NCI-H2196 (cell line): ENCODE measurements at regions not wholly inside any gene's neighbourhood (a gene's known extent, or its start where the extent isn't known, plus 50 kb on each side); places are given as distances from the start of the nearest gene placed in this dataset.
"Not testable (repeated sequence)": the region's sequence is repeated elsewhere in the genome, so short reads cannot be mapped to it uniquely, and the experiment has no call there.

Experiments
- DNase-seq: peaks from one replicate; lab custom pipeline; 2025; ENCODE audit not compliant: unreplicated experiment; lab: John Stamatoyannopoulos, UW

DNA sequence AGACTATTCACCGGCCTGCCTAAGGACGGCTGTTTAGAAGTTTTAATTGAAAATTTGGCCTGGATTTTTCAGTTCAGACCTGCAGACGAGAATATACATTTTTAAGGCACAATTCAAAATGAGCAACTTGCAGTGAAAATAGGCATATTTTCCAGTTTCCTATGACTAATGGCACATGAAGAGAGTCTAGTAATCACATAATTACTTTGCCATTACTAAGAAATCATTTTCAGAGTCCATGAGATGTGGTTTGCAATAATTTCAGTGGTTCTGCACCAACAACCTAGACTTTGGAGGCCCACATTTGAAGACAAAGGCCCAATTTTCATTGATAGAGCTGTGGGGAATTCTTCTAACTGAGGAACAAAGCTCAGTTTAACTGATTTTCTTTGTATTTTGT is 205.3 kb downstream of the SOX2 start:
- no peak for DNase-seq

GRCh38 chr3:181919375-181919774 is 207.7 kb downstream of the SOX2 start:
- no peak for DNase-seq

DNA sequence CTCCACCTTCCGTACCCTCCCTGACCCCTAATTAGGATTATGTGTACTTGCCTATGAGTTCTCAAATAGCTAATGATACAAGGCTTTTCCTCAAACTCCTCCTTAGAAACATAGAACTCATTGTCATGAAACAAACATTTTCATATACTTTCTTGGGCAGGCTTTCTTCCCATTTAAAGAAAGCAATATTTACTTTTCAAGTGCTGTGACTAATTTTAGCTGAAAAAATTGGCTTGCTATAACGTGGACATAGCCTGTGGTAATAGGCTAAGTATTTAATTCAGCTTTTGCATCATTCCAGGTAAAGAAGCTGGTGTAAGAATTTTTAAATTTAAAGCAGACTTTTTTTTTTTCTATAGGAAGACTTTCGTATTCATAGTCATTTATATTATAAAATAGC is 208.7 kb downstream of the SOX2 start:
- no peak for DNase-seq

DNA sequence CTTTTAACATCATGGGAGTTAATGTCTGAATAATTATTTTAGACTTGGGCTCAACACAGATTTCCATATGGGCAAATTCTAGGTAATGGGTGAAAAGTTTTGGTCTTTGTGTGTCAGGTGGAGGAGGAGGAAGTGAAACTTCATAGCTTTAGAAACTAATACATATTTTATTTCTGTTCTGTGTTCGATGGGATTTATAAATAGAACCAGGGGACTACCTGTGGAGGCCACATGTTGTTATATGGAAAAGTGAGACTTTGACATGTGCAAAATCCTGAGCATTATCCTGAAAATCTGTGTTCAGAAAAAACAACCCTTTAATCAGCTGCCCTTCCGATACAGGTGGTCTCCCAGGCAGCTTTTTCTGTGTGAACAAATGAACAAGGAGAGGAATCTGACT is 209.5 kb downstream of the SOX2 start:
- no peak for DNase-seq

DNA sequence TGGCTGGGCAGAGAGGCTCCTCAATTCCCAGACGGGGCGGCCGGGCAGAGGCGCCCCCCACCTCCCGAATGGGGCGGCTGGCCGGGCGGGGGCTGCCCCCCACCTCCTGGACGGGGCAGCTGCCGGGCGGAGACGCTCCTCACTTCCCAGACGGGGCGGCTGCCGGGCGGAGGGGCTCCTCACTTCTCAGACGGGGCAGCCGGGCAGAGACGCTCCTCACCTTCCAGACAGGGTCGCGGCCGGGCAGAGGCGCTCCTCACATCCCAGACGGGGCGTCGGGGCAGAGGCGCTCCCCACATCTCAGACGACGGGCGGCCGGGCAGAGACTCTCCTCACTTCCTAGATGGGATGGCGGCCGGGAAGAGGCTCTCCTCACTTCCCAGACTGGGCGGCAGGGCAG is 214.1 kb downstream of the SOX2 start:
- not testable (repeated sequence) for DNase-seq

DNA sequence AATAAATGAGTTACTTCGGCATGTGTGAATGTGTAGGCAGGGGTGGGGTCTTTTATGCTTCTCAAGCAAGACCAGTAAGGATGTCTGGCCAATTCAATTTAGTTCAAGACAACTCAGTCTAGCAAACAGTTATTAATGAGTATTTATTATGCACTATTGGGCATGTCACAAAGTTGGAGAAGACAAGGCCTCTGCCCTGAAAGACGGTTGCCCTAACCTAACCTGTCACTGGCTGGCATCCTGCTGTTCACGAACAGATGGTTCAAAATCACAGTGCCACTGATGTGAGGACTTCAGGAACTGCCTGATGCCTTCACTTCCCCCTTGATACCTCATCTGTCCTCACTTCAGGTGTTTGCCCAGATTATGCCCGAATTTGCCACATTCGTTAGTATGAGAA is 217.8 kb downstream of the SOX2 start:
- DNase-seq = no peak

DNA sequence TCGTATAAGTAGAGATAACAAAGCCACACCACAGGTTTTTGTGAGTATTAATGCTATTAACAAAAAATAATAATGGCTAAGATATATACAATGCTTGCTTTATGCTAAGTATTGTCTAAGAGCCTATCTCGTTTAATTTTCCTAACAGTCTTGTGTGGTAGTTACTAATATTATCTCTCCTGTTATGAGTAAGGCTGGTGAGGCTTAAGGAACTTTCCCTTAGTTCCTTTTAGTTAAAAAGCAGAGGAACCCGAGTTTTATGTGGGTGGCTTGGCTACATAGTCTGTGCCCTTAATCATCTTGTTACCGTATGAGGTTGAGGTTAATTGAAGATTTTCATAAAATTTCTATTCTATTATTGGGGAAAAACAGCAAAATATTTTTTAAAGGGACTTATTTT is 218.4 kb downstream of the SOX2 start:
- DNase-seq = no peak

- no peak for DNase-seq
Measured at GRCh38 chr3:181932039-181932438, 220.3 kb downstream of the SOX2 start.

DNA sequence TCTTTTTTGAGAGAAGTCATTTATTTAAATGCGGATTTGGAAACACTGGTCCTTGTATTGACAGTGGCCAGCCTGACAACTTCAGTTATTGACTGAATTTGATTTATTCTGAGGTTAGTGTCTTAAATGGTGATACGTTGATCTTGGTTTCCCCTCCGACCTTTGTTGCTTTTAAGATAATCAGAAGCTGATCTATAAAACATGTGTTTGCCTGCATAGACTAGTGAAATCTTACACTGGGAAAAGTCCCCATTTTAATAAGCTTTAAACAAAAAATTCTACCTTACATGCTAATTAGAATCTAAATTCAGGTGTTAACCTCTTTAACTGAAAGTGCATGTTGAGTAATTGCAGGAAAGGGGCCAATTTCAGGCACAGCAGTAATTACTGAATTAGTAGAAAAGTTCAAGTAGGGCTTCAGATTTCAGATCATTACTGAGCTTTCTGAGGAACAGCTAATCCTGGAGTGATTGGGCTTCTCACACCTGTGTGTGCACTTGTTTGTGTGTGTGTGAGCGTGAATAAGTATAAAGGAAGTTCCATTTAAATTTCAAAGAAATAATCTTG is 221.4 kb downstream of the SOX2 start:
- DNase-seq = no peak

DNA sequence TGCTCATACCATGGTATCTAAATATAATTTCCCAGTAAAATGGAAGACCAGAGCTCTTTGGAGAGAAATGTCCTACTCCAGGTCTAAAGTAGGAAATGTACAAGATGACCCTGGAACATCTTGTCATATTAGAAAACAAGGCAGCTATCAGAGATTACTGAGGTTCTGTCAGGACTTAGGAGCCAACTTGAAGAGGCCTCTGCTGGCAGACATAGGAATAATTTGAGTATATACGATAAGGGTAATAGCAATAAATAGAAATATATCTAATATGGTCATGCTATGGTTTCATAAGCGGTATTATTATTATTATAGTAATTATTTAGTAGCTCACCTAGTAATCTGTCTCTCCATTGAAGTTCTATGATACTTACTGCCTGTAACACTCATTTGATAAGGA is 224.2 kb downstream of the SOX2 start:
- DNase-seq = no peak

- DNase-seq = no peak
Measured at GRCh38 chr3:181936774-181937173, 225.0 kb downstream of the SOX2 start.

DNA sequence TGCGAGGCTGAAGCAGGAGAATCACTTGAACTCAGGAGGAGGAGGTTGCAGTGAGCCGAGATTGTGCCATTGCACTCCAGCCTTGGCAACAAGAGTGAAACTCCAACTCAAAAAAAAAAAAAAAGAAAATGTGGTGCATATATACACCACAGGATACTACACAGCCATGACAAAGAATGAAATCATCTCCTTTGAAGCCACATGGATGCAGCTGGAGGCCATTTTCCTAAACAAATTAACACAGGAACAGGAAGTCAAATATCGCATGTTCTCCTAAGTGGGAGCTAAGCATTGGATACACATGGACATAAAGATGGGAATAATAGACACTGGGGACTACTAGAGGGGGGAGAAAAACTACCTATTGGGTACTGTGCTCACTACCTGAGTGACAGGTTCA is 226.9 kb downstream of the SOX2 start:
- DNase-seq = not testable (repeated sequence)

DNA sequence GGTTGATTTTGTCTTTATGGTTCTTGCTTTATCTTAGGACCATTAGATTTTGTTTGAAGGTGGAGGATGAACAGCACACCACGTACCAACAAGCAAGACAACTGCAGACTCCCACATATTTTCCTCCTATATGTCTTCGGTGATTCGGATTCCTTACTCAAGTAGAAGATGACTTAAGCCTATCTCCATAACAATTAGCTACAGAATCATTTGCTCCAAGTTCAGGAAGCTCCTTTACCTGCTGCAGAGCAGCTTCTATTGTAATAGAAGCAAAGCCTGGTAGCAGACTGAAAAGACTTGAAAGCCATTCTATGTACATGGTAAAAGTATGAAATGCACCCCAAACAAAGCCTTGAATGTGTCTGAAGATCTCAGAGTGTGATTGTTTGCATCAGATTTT is 229.0 kb downstream of the SOX2 start:
- no peak for DNase-seq

- DNase-seq = no peak
Measured at GRCh38 chr3:181941250-181941649, 229.5 kb downstream of the SOX2 start.

DNA sequence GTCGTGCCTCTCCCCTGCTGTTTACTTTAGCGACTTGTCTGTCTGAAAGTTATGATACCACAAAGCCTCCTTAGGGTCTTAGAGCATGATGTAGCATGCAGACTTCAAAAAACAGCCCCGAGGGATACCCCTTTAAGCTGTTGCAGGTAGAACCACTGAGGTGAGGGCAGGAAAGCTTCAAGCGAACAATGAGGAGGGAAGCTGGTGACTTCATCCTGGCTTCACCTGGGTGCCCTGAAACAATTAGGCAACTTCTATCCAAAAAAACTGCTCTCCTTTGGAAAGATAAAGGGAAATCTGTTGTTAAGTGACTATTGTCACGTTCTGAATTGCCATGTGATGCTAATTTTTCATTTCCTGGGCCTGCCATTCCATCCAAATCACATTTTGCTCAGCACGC is 231.6 kb downstream of the SOX2 start:
- no peak for DNase-seq

DNA sequence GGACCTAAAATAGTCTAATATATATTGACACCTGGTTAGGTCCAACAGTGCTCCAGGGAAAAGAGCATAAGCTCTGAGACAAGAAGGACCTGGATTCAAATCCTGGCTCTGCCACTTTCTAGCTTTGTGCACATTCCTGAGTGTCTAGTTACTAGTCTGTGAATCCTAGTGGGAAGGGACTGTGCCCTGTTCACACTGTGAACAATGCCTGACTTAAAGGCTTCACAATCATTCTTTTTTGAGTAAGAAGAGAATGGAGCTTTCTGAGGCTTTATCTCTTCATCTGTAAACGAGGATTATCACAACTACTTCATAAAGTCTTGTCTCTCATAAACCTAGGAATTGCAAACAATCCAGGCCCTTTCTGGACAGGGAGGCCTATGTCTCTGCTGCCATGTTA is 235.9 kb downstream of the SOX2 start:
- DNase-seq = no peak

GRCh38 chr3:181948286-181948685 is 236.6 kb downstream of the SOX2 start:
- no peak for DNase-seq

DNA sequence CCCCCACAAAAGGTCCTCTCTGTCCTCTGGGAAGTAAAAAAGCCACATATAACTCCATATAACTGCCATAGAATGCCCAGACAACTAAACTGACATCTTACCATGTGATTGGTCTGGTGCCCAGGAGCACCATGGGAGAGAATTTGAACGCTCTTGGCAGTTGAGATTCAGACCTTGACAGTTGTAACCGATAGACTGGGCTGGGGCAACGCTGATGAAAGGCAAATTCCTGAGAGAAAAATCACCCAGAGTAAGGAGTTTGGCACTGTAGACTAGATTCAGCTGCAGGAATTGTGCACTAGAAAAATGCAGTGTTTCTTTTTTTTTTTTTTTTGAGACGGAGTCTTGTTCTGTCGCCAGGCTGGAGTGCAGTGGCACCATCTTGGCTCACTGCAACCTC is 240.5 kb downstream of the SOX2 start:
- no peak for DNase-seq

DNA sequence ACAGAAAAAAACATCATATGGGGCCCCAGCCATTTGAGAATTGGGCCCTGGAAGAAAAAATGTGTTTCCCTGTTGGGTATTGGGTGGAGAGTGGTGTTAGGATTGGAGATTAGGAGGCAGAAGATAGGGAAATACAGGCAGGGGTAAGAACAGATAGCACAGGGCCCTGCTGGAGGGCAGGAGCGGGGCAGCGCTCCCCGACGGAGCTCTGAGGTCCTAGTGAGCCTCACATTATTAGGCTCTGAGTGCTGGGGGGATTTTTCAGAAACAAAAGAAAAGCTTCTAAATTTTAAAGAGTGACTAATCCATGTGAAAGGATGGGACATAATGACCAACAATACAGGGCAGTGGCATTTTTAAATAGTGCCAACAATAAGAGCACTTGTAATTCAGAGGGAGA is 241.2 kb downstream of the SOX2 start:
- no peak for DNase-seq

DNA sequence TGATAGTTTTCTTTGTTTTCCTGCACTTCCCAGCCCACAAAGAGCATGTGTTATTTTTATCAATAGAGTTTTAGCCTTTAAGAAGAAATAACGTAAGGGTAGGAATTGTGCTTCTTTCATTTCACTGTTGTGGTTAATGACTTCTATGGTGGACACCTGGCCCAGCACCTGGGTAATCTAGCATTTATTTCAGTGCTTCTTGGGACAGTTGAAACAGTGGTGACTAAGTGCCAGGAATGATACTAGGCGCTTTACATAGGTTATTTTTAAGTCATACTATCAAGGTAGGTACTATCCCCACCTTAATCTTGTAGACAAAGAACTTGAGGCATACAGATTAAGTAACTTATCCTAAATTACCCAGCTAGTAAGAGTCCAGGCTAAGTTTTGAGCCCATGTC is 243.8 kb downstream of the SOX2 start:
- no peak for DNase-seq

DNA sequence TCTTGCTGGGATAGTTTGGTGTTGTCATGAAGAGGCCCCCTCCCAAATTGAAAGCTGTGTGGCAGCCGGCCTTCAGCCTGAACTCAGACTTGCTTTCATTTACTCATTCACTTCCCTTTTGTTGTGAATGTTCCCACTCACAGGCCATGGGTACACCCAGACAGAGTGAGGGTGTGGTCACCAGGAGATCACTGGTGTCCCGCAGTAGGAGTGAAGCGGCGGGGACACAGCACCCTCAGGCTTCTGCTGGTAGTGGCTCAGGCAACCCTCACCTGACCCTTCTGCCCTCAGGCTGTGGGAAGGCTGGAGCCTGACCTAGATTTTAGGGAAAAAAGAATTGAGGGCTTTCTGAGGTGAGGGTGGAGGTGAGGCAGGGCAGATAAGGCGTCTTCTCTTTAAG is 244.4 kb downstream of the SOX2 start:
- no peak for DNase-seq

GRCh38 chr3:181966393-181966792 is 254.7 kb downstream of the SOX2 start:
- no peak for DNase-seq

DNA sequence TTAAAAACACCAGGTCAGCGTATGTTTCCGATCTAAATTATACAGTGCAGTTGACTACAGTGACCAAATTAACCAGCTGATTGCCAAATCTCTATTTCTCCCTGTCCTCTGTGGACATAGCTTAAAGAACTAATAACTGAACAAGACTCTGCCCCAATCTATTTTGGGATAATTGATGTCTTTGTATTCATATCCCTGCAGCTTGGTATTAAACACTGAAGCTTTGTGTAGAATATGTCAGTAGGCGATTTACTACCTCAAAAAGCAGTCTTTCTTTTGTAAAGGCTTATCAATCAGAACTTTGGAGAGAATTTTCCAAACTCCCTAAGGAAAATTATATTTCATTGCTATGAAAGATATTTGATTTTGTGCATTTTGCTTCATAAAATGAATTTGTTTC is 258.2 kb downstream of the SOX2 start:
- DNase-seq = no peak

DNA sequence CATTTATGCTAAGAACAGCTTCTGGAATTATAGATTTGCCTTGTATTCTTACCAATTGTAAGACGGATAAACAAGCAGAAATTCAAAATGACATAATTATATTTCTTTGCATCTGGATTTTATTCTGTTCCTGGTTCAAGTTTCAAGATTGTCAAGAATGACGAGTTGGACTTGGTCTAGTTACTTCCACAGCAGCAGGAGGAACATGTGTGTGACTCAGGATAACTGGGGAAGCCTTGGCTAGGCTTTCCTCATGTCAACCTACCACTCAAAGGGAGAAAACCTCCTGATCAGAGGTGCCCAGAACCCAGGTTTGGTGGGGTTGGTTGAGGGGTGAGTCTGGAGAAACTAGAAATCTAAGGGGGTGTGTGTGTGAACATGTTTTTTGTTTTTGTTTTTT is 259.7 kb downstream of the SOX2 start:
- DNase-seq = no peak
